HAP-1 (cell line): ENCODE measurements at regions not wholly inside any gene's neighbourhood (a gene's known extent, or its start where the extent isn't known, plus 50 kb on each side); places are given as distances from the start of the nearest gene placed in this dataset.

Experiments
- DNase-seq, 2 experiments: peaks; one replicate each; pipeline ENCODE4 v3.0.0-alpha.2; 2016 to 2020; ENCODE audit warnings: low spot score in 2 of 2
- H3K27me3 ChIP-seq: fragments of 250-450 bp; sonication (Bioruptor Pico); 2 replicates; pipeline ENCODE4 v1.5.1; 2020; ENCODE audit warnings: low read depth, mild to moderate bottlenecking, moderate library complexity
- H3K36me3 ChIP-seq: fragments of 250-450 bp; sonication (Bioruptor Pico); replicated peaks from 2 replicates; pipeline ENCODE4 v1.5.1; 2020; ENCODE audit warnings: mild to moderate bottlenecking
- H3K4me1 ChIP-seq: fragments of 250-450 bp; sonication (Bioruptor Pico); 2 replicates; pipeline ENCODE4 v1.5.1; 2020; ENCODE audit warnings: mild to moderate bottlenecking
- H3K4me3 ChIP-seq: fragments of 250-450 bp; sonication (Bioruptor Pico); 2 replicates; pipeline ENCODE4 v1.5.1; 2020; ENCODE audit warnings: mild to moderate bottlenecking, moderate library complexity
- H3K9me3 ChIP-seq: fragments of 250-450 bp; sonication (Bioruptor Pico); 2 replicates; pipeline ENCODE4 v1.5.1; 2020; ENCODE audit warnings: mild to moderate bottlenecking, moderate library complexity
- in situ Hi-C: fragments of 300-500 bp; cut with MboI; formaldehyde crosslinking; loops from 3 replicates; pipeline ENCODE4 v1.14.3; 2020; ENCODE audit warnings: low sequenced_read_pairs, inconsistent platforms, mixed read lengths

DNA sequence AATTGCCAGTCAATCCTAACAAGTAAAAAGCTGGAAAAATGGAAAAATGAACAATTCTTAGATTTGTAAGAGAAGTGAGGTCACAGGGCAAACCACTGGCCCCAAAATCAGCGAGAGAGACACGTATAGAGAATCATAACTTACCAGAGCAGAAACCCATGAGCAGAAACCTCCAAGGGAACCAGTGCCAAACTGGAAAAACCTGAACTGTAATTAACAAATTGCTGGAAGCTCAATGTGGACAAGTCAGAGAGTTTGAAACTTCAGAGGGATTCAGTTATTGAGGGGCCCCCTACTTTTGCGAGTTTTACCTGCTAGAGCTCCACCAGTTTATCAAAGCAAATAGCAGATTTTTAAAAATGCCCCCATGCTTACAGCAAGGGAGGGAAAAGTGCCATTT is 119.0 kb downstream of the C7orf25 start:
- no peak for DNase-seq
- in situ Hi-C loops: no loop called here
- no peaks in the 10 kb centered on the region for H3K9me3 ChIP-seq
- no peaks in the 10 kb centered on the region for H3K4me1 ChIP-seq
- no peak overlapping the region for H3K4me3 ChIP-seq
- H3K36me3 ChIP-seq: no peaks in the 10 kb centered on the region
- H3K27me3 ChIP-seq: no peaks in the 10 kb centered on the region

DNA sequence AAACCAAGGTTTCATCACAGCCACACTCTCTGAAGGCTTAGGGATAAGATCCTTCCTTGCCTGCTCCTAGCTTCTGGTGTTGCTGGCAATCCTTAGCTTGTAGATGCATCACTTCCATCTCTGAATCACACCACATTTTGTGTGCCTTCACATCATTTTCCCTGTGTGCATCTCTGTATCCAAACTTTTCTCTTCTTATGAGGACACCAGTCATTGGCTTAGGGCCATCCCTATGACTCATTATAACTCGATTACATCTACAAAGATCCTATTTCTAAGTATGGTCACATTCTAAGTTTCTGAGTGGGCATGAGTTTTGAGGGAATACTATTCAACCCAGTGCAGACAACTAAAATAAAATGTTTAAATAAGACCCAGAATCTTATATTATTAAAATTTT is 121.7 kb downstream of the C7orf25 start:
- no peak for DNase-seq
- H3K27me3 ChIP-seq: no peaks in the 10 kb centered on the region
- no peaks in the 10 kb centered on the region for H3K9me3 ChIP-seq
- H3K4me1 ChIP-seq: no peaks in the 10 kb centered on the region
- in situ Hi-C loops: no loop called here
- H3K36me3 ChIP-seq: no peaks in the 10 kb centered on the region
- no peak overlapping the region for H3K4me3 ChIP-seq

DNA sequence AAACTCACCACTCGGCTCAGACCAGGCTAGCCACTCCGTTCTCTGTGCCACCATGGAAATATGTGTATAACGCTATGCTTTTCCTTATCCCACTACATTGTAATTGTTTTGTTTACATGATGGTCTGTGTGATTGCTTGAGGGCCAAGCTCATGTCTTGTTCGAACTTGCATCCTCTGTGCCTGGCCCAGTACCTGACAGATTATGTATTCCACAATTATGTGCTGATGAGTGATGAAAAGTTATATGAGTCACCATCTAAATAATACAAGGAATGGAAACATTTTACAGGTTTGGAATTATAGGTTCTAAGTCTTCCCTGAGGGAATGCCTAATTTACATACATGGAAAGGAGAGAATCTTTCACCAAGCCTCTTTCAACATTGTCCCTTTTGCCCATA is 137.4 kb downstream of the C7orf25 start:
- DNase-seq: no peak
- H3K4me3 ChIP-seq: no peak overlapping the region
- no peaks in the 10 kb centered on the region for H3K4me1 ChIP-seq
- H3K9me3 ChIP-seq: no peaks in the 10 kb centered on the region
- H3K27me3 ChIP-seq: no peaks in the 10 kb centered on the region
- in situ Hi-C loops: no loop called here
- H3K36me3 ChIP-seq: no peaks in the 10 kb centered on the region

DNA sequence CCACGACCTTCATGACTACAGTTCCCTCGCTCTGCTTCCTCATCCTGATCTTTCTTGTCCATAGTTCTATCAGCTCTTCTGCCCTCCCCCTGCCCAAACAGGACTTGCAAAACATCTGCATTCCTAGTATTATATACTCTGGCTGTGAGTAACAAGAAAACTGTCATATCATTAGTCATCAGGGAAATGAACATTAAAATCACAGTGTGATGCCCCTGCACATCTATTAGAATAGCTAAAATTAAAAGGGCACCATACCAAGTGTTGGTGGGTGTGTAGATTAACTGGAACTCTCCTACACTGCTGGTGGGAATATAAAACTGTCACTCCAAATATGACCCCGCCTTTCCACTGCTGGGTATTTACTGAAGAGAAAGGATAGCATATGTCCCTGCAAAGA is 141.8 kb downstream of the C7orf25 start:
- no peaks in the 10 kb centered on the region for H3K36me3 ChIP-seq
- H3K9me3 ChIP-seq: no peaks in the 10 kb centered on the region
- H3K4me1 ChIP-seq: no peaks in the 10 kb centered on the region
- in situ Hi-C loops: no loop called here
- H3K4me3 ChIP-seq: no peak overlapping the region
- no peaks in the 10 kb centered on the region for H3K27me3 ChIP-seq
- DNase-seq: no peak

DNA sequence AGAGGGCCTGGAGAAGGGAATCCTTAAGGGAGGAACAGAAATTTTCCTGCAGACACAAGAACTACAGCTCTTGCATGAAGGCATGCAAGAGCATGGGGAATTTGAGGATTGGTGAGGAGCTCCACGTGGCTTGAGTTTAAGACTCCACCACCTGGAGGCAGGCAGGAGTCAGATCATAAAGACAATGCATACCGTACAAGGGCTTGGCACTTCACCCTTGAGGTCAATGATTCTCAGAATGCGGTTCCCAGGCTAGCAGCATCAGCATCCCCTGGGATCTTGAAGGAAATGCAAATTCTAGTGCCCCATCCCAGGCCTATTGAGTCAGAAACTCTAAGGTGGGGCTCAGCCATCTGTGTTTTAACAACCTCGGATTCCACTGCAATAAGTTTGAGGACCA is 143.8 kb downstream of the C7orf25 start:
- Histone ChIP-seq H3K4me3 (no peak overlapping the region), H3K4me1 (no peaks in the 10 kb centered on the region), H3K27me3 (no peaks in the 10 kb centered on the region; the same call in 1 of the 2 replicates), H3K9me3 (no peaks in the 10 kb centered on the region), H3K36me3 (no peaks in the 10 kb centered on the region)
- no peak for DNase-seq
- in situ Hi-C loops: no loop called here

DNA sequence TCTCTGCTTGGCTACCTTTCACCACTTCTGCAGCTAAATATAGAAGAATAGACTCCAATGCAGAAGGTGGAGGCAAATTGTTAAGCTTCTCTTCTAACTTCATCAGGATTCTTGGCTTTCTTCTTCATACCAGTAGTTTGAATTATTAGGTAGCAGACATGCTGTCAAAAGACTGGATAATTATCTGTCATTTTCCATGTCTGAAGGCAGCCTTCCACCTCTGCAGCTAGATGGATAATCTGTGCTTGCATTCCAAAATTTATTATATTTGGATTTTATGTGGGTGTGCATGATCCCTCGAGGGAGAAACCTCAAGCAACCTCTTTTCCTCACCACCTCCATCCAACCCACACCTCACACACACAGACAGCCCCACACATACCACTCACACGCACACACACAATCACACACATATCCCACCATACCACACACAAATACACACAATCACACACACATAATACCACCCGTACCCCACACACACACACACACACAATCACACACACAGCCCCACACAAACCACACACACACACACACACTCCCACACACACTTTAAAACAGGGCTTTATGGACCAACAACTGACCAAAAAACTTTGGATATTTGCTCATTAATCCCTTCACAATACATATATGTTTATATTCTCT is 145.0 kb downstream of the C7orf25 start:
- in situ Hi-C loops: no loop called here
- no peaks in the 10 kb centered on the region for H3K9me3 ChIP-seq

DNA sequence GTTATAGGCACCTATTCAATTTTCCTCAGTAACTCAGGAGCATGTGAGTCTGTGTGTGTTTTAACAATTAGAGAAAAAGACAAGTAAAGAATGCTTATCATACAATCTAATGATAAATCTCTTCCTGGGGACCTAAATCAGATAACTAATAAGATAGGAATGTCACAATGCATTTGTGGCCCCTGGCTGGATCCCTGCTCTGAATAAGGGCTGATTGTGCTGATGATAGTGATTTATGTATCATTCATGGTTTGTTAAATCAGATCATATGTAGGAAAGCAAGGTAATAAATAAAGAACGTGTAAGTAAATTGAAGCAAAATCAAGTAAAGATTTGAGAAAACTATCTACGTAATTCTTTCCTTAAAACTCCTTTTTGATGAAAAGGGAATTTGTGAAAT is 145.9 kb downstream of the C7orf25 start:
- Histone ChIP-seq H3K9me3 (no peaks in the 10 kb centered on the region), H3K4me3 (no peak overlapping the region), H3K36me3 (no peaks in the 10 kb centered on the region), H3K27me3 (no peaks in the 10 kb centered on the region; the same call in 1 of the 2 replicates), H3K4me1 (no peaks in the 10 kb centered on the region)
- in situ Hi-C loops: no loop called here
- no peak for DNase-seq

More for the DNA sequence above, 145.0 kb downstream of the C7orf25 start:
- no peaks in the 10 kb centered on the region for H3K36me3 ChIP-seq
- H3K4me1 ChIP-seq: no peaks in the 10 kb centered on the region
- no peak overlapping the region for H3K4me3 ChIP-seq
- DNase-seq: no peak
- no peaks in the 10 kb centered on the region; the same call in 1 of the 2 replicates for H3K27me3 ChIP-seq

DNA sequence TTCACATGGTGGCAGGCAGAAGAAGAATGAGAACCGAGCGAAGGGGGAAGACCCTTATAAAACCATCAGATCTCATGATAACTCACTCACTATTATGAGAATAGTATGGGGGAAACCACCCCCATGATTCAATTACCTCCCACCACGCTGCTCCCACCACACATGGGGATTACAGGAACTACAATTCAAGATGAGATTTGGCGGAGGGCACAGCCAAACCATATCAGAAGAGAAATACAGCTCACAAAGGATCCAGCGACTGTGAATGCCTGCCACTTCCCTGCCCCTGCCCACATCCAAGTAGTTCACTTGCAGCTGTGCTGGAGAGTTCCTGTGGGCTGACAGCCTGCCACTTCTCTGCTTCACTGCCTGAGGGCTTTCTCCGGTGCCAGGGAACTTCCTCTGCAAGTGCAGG is 148.7 kb downstream of the C7orf25 start:
- Histone ChIP-seq H3K4me1 (no peaks in the 10 kb centered on the region), H3K27me3 (no peaks in the 10 kb centered on the region; the same call in 1 of the 2 replicates), H3K9me3 (no peaks in the 10 kb centered on the region), H3K36me3 (no peaks in the 10 kb centered on the region), H3K4me3 (no peak overlapping the region)
- no peak for DNase-seq
- in situ Hi-C loops: no loop called here

DNA sequence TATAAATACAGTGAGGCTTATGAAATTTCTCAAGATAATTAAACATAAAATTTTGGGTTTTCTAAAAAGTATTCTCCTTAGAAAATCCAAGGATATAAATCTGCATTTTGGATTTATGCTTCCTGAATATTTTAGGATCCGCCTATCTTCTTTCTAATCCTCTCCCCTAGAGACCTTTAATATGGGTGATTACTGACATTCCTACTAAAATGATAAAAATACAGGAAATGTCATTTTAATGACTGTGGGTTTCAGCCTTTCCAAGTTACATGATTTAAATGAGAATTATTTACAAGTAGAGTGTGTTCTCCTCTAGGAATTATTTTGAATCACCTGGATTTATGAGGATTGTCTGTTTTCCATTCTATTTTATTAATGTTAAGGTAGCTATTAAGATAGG is 150.4 kb downstream of the C7orf25 start:
- in situ Hi-C loops: no loop called here
- no peaks in the 10 kb centered on the region; the same call in 1 of the 2 replicates for H3K27me3 ChIP-seq

DNA sequence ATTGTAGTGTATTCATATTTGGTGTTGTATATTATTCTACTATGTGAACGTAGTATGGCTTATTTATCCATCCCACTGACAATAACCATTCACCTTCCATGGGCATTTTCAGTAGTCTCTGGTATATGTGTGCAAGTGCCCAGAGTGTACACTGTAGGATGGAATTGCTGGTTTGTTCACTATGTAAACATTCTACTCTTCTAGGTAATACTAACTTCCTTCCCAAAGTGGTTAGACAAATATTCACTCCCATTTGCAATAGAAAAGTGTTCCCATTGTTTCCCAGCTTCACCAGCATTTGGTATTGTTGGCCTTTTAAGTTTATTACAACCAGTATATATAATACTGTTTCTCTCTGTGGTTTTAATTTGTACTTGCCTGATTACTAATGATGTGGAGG is 153.7 kb downstream of the C7orf25 start:
- in situ Hi-C loops: no loop called here
- H3K4me3 ChIP-seq: no peak overlapping the region
- no peaks in the 10 kb centered on the region for H3K4me1 ChIP-seq
- no peaks in the 10 kb centered on the region for H3K27me3 ChIP-seq
- no peaks in the 10 kb centered on the region for H3K36me3 ChIP-seq
- H3K9me3 ChIP-seq: no peaks in the 10 kb centered on the region
- no peak for DNase-seq

More for the DNA sequence above, 150.4 kb downstream of the C7orf25 start:
- H3K9me3 ChIP-seq: no peaks in the 10 kb centered on the region
- no peaks in the 10 kb centered on the region for H3K4me1 ChIP-seq
- no peaks in the 10 kb centered on the region for H3K36me3 ChIP-seq
- no peak overlapping the region for H3K4me3 ChIP-seq
- no peak for DNase-seq

DNA sequence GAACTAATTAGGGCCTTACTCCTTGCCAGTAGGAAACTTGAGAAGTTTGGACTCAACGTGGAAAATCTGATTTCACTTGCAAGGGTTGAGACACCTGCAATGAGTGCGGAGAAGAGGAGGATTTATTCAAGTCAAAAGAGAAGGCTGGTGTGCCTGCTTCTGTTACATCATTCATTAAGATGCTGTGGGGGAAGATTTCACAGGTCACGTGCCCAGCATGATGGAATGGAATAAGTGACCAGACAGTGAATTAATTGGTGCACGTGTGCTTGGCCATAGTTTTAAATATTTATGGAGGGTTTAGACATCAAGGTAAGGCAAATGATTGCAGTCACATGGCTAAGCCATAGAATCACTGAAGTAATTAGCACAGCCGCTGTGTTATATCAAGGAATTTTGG is 155.0 kb downstream of the C7orf25 start:
- H3K9me3 ChIP-seq: no peaks in the 10 kb centered on the region
- no peaks in the 10 kb centered on the region for H3K27me3 ChIP-seq
- H3K4me1 ChIP-seq: no peaks in the 10 kb centered on the region
- H3K36me3 ChIP-seq: no peaks in the 10 kb centered on the region
- no peak overlapping the region for H3K4me3 ChIP-seq
- no peak for DNase-seq
- in situ Hi-C loops: no loop called here

DNA sequence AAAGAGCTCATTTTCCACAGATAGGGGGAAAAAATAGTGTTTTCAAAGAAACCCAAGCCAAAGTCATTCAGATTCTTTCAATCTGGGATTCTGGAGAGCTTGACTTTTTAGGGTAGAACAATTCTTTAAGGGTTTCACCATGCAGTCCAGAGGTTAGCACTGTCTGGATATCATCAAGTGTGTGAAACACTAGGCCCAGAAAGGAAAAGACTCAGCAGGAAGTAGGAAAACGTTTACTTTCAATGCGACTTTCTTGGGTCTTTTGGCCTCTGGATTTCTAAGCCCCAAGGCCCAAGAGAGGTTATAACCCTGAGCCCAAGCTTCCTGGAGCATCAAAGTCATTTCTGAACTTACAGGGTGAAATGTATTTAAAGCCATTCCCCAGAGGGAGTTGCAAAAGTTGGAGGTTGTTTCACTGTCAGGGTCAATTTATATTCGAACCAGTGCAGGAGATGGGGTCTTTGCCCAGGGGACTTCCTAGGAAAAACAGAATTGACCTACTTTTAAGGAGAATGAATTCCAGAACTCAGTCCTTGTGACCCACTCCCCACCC is 158.0 kb downstream of the C7orf25 start:
- in situ Hi-C loops: no loop called here
- no peaks in the 10 kb centered on the region for H3K27me3 ChIP-seq
- H3K9me3 ChIP-seq: no peaks in the 10 kb centered on the region
- DNase-seq: no peak
- no peak overlapping the region for H3K4me3 ChIP-seq
- H3K4me1 ChIP-seq: no peaks in the 10 kb centered on the region
- H3K36me3 ChIP-seq: no peaks in the 10 kb centered on the region

DNA sequence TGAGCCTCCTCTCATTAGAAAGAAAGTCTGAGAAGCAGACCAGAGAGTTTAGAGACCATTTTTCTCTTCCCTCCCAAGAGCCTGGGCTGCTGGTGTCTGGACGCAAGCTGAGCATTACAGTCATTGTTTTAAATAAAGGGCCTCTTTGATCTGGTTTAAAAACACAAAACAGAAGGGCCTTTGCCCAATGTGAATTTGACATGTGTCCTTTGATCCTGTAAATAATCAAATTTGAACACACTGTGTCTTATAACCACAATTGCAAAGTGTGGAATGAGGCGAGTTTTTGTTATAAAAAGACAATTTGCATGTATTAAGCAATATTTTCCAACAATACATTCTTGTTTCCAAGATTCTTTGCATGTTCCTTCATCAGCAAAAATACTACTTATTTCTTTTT is 158.5 kb downstream of the C7orf25 start:
- H3K9me3 ChIP-seq: no peaks in the 10 kb centered on the region
- H3K4me1 ChIP-seq: no peaks in the 10 kb centered on the region
- no peak for DNase-seq
- H3K27me3 ChIP-seq: no peaks in the 10 kb centered on the region
- H3K4me3 ChIP-seq: no peak overlapping the region
- in situ Hi-C loops: no loop called here
- H3K36me3 ChIP-seq: no peaks in the 10 kb centered on the region

DNA sequence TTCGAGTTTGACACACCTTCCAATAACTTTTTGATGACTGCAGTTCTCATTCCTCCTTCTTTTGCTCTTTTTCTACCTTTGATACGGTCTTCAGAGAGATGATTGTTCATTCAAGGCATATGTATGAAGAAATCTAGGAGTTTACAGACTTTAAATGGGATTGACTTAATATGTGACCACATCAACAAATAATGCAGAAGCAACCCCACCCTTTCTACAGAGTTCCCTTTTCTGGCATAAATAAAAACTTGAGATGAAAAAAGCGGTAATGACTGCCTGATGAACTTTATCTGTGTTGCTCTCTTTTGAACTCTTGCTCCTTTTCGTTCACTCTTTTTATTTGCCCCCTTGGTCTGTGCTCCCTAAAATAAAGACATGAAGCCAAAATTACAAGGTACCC is 161.7 kb downstream of the C7orf25 start:
- no peaks in the 10 kb centered on the region for H3K4me1 ChIP-seq
- H3K36me3 ChIP-seq: no peaks in the 10 kb centered on the region
- in situ Hi-C loops: no loop called here
- no peak overlapping the region for H3K4me3 ChIP-seq
- no peaks in the 10 kb centered on the region for H3K9me3 ChIP-seq
- no peaks in the 10 kb centered on the region for H3K27me3 ChIP-seq
- no peak for DNase-seq

DNA sequence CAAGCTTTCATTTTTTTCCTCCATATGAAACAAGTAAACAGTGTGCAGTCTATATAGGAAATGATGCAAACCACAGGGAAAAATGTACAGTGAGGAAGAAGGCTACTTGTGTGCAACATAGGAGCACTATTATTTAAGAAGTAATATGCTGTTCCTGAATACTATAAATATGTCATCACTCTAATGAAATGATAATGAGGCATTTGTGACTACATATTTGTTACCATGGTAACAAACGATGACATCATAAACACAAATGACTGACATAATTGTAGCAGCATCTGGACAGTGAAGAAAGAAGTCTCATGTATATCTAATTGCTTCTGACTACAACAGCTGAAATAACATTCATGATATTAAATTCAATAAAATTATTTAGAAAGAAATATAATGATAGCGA is 164.8 kb downstream of the C7orf25 start:
- DNase-seq: no peak
- Histone ChIP-seq H3K36me3 (no peaks in the 10 kb centered on the region), H3K27me3 (no peaks in the 10 kb centered on the region), H3K4me1 (no peaks in the 10 kb centered on the region), H3K9me3 (no peaks in the 10 kb centered on the region), H3K4me3 (no peak overlapping the region)
- in situ Hi-C loops: no loop called here
